ENCODE measurements at regions not wholly inside any gene's neighbourhood (a gene's known extent, or its start where the extent isn't known, plus 50 kb on each side); places are given as distances from the start of the nearest gene placed in this dataset.

GRCh38 chr12:58364389-58365086, 423.2 kb downstream of the ATP23 start:
- DNase-seq (ENCODE audit: low read depth in 2 of 2) = no peak

GRCh38 chr12:58365087-58365390, 423.7 kb downstream of the ATP23 start:
- DNase-seq (ENCODE audit: low read depth in 2 of 2) = no peak

DNA sequence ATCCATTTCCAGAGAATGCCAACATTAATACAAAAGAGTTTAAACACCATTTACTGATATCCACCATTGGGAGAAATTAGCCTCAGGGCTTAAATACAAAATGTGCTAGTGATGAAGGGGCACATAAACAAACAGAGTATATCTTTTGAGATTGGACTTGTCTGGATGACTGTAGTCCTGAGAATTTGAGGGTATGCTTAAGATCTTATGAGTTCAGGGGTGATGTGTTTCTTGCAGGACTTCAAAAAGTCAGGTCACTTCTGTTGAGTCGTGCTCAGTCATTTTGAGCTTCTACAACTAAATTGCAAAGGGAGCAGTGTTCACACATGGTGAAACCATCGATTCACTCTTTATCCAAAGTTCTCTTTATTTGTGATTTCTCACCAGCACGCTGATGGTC, 425.7 kb downstream of the ATP23 start:
- no peak for DNase-seq (ENCODE audit: low read depth in 2 of 2)

DNA sequence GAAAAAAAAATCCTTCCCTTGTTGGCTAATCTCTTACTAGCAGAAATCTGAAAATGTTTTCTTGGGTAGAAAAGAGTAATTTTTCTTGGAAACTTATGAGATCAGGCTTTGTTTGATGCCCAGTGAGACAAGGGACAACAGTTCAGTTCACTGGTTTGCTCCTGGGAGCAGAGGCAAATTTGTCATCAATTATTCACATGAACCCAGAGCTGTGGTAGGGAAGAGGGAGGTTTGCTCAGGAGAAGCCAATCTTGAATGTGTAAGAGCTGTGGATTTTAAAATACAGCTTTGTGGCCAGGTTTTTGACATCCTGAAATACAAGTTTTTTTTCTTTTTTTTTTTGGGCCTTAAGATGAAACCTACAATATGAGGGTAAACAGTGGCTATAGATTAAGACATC, 426.6 kb downstream of the ATP23 start:
- DNase-seq (ENCODE audit: low read depth in 2 of 2) = no peak

- no peak for DNase-seq (ENCODE audit: low read depth in 2 of 2)
Observed at GRCh38 chr12:58369576-58369975, 428.2 kb downstream of the ATP23 start.

DNA sequence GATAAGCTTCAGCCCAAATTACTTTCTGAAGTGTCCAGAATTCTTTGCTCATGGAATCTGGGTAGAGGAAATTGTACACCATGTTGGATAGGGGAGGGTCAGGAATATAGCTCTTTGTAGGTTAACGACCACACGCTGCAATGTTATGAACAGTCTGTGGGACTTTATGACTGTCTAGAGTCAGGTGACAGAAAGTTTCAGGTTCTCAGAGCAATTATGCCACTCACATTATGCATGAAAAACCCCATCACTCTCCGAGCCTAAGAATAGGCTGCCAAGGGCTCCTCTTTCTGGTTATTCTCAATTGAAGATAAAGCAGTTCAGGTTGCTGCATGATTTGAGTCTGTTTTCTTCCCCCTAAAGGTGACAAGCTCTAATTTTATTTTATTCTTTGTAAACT, 430.9 kb downstream of the ATP23 start:
- no peak for DNase-seq (ENCODE audit: low read depth in 2 of 2)

GRCh38 chr12:58378028-58378427, 436.7 kb downstream of the ATP23 start:
- no peak for DNase-seq (ENCODE audit: low read depth in 2 of 2)

- no peak for DNase-seq (ENCODE audit: low read depth in 2 of 2)
Observed at GRCh38 chr12:58381546-58381945, 440.2 kb downstream of the ATP23 start.

- no peak for DNase-seq (ENCODE audit: low read depth in 2 of 2)
Observed at GRCh38 chr12:58384196-58384595, 442.8 kb downstream of the ATP23 start.

DNA sequence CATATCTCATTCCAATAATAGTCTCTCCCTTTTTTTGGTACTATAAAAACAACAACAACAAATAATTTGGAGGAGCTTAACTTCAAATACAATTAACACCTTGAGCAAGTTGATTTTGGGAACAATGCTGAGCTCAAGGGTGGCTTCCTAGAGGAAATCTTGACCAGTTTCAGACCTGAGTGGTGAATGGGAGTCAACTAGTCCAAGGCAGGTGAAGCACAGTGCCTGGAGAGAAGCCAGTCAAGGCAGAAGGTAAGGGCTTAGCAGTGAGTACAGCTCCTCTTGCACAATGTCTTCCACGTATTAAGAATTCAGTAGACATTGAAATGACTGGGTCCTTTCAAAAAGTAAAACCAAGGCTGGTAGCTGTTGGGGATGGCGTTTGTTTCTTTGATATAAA, 444.8 kb downstream of the ATP23 start:
- no peak for DNase-seq (ENCODE audit: low read depth in 2 of 2)

DNA sequence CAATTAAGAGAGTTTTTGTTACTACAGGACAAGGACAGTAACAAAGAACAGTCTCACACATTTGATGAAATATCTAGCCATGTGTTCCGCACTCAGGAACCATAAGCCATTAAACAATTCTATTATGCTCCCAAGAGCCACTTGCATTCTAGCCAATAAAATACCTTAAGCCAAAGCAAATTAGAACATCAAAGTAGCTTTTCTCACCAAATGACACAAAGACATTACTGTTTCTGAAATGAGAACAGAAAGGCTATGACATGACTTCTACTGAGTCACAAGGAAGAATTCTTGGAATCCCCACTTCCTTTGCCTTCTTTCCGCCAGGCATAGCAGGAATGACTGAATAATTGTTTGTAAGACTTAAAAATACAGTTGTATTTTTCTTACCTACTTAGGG, 445.8 kb downstream of the ATP23 start:
- no peak for DNase-seq (ENCODE audit: low read depth in 2 of 2)

DNA sequence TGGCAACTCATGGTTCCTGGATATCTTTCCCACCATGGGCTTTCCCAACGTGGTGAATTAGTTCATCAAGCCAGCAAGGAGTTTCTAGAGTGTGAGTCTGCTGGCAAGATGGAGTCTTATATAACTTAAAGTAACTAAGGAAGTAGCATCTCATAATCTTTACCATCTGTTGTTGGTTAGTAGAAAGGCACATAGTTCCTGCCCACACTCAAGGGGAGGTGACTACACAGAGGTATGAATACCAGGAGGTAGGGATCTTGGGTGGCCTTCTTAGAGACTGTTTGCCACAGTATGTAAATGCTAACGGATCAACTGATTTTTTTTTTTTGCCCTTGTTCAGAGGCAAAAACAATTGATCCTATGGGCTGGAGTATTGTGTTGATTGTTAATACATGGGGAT, 446.9 kb downstream of the ATP23 start:
- no peak for DNase-seq (ENCODE audit: low read depth in 2 of 2)

DNA sequence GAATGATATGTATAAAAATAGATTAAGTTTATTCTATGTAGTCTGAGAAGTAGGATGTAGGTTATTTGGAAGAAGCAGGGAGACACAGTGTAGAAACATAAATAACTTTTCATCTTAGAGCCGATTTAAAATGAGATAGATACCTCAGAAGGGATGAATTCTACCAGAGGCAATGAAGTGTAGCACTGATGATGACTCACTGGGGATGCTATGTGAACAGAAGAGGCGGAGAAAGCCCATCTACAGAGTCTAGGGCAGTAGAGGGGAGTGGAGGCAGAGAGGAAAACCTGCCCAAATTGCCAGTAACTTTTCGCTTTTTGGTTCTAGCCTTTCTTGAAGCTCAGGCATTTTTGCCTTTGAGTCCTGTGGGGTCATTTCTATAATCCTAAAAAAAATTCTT, 451.8 kb downstream of the ATP23 start:
- DNase-seq (ENCODE audit: low read depth in 2 of 2) = no peak

DNA sequence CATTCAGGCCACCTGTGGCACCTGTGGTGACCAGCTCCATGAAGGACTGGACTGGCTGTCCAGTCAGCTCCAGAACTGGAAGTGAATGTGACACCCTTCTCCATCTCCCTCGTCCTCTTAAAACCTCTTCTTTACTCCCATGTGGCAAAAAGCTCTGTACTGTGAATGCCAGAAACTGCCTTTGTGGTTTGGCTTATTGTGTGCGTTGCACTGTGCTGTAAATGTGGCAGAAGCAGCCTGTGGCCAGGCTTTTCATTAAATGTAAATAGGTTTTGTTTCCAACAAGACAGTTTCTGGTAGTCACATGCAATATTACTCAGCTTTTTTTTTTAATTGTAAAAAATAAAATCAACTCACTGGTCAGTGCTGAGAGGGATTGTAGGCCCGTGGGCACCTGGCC, 453.7 kb downstream of the ATP23 start:
- DNase-seq (ENCODE audit: low read depth in 2 of 2) = no peak

DNA sequence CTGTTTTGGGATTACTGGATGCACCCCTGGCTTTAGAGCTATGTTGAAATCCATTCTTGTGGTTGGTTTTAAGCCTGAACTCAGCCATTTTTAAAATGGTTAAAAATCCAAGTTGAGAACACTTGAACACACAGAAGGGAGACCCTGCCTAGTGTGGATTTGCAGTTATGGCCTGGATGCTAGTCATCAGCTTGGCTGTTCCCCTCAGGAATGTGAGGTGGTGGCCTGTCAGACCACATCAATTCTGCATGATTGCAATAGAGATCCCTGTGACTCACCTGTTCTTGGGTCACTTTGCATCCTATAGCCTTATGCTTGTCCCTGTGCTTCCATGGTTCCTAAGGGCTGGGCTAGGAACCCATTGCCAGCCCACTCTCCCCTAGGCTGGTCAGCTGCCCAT, 454.1 kb downstream of the ATP23 start:
- DNase-seq (ENCODE audit: low read depth in 2 of 2) = no peak

GRCh38 chr12:58396239-58396638, 454.9 kb downstream of the ATP23 start:
- no peak for DNase-seq (ENCODE audit: low read depth in 2 of 2)

- DNase-seq (ENCODE audit: low read depth in 2 of 2) = no peak
Observed at GRCh38 chr12:58405363-58405762, 464.0 kb downstream of the ATP23 start.

- no peak for DNase-seq (ENCODE audit: low read depth in 2 of 2)
Observed at GRCh38 chr12:58408516-58408915, 467.1 kb downstream of the ATP23 start.

DNA sequence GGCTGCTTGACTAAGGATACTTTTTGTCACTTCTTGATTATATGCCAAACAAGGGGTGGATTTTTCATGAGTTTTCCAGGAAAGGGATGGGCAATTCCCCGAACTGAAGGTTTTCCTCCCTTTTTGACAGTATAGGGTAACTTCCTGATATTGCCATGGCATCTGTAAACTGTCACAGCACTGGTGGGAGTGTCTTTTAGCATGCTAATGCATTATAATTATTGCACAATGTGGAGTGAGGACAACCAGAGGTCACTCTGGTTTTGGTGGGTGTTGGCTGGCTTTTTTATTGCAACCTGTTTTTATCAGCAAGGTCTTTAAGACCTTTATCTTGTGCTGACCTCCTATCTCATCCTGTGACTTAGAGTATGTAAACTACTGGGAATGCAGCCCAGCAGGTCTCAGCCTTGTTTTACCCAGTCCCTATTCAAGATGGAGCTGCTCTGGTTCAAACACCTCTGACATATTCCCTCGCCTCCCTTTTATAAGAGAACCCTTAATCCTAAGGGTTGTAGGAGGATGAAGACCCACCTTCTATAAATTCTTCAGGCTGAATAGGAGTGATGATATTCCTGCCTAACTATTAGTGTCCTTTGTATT, 471.2 kb downstream of the ATP23 start:
- no peak for DNase-seq (ENCODE audit: low read depth in 2 of 2)

GRCh38 chr12:58413794-58414193, 472.4 kb downstream of the ATP23 start:
- DNase-seq (ENCODE audit: low read depth in 2 of 2) = no peak

DNA sequence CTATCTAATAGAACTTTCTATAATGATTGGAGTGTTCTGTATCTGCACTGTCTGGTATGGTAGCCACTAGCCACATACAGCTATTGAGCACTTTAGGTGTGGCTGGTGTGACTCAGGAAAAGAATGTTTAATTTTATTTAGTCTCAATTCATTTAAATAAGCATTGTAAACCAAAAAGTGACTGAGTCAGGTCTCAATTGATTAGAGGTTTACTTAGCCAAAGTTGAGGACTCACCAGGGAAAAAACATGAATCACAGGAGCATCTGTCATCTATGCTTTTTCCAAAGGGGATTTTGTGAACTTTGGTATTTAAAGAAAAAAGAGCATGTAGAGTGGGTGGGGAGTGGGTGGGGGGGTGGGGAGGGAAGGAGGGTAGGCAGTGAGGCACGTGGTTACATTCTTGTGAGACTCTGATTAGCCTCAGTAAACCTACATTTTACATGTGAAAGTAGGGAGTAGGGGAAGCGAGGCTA, 473.1 kb downstream of the ATP23 start:
- DNase-seq (ENCODE audit: low read depth in 2 of 2) = no peak

DNA sequence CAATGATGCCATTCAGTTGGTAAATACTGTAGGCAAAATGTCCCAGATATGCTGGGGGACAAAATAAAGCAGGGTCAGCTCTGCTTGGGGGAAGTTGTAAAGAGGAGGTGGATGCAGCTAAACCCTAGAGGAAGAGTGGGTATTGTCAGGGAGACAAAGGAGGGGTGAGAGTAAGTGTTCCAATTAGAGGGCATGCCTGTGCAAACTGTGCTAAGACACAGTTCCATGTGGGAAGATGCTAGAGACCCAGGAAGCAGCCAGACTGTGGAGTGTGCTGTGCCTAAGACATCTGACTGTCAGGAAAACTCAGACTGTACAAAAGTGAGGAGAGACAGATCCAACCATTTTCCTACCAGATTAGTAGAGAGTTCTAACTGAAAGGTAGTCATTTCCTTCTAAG, 474.3 kb downstream of the ATP23 start:
- no peak for DNase-seq (ENCODE audit: low read depth in 2 of 2)

DNA sequence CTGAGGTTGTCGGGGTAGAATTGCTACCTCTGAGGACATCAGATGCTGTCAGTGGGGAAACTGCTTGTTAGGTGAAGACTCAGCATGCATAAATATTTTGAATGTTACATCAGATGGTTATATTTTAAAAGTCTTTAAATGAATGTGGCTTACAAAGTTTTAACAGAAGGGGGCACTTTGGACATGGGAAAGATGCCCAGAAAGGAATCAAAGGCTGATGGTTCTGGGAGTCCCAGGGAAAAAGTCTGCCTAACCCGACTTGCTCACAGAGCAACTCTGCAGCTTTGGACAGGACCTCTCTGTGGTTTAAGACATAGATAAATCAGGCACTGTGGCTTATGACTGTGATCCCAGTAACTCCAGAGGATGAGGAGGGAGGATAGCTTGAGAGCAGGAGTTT, 474.9 kb downstream of the ATP23 start:
- no peak for DNase-seq (ENCODE audit: low read depth in 2 of 2)

- no peak for DNase-seq (ENCODE audit: low read depth in 2 of 2)
Observed at GRCh38 chr12:58419196-58419760, 477.9 kb downstream of the ATP23 start.

Measured in stimulated activated CD4-positive, alpha-beta T cell treated with anti-CD3 and anti-CD28 coated beads, Interleukin-4, amount 100 ng/mL, for 48 hours (primary cell).